Stimulated activated CD8-positive, alpha-beta memory T cell treated with anti-CD3 and anti-CD28 coated beads, Interleukin-15, amount 100 ng/mL, for 4 hours (primary cell): ENCODE measurements at regions not wholly inside any gene's neighbourhood (a gene's known extent, or its start where the extent isn't known, plus 50 kb on each side); places are given as distances from the start of the nearest gene placed in this dataset.
"Not testable (repeated sequence)": the region's sequence is repeated elsewhere in the genome, so short reads cannot be mapped to it uniquely, and the experiment has no call there.

ENCODE experiments used
- DNase-seq, 2 donors: peaks; one replicate each; pipeline ENCODE4 v3.0.0-alpha.2; 2020; ENCODE audit warnings: low read depth in 2 of 2

DNA sequence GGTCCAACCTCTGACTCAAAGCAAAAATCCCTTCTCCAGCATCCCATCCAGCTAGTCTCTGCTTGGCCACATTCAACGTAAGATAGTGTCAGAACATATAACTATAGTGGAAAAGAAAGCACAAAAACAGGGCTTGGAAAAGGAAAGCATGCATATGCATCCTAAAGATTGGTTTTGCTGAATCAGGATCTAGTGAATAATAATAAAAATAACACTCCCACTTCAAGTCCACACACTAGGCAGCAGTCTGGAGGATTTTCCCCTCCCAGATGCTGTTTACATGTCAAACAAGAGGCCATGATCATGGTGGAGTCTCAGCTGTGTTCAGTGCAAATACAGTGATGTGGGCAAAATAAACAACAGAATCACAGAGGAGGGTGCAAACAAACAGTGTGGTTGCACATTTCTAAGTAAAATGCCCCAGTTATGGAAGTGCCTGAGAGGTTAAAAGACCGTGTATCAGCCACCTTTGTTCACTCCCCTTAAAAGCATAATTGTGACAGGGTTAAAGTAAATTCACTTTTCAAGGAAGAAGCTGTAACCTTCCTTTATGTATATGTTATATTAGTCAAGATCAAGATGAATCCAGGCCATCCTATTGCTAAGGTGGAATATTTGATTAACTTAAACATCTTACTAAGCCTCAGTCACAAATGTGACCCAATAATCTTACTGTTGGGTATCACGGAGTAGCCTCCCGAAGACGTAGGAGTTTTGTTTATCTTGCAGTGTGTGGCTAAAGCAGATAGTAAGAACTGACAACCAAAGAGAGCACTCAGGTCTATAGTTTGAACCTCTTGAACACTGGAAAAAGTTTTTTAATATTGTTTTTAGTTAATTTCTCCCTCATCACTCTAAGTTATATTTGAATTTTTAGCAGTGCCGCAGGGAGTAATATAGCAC lies 424.5 kb downstream of the SOX2 start:
- DNase-seq = no peak

- no peak for DNase-seq
Measured at GRCh38 chr3:182138393-182138792, 426.7 kb downstream of the SOX2 start.

DNA sequence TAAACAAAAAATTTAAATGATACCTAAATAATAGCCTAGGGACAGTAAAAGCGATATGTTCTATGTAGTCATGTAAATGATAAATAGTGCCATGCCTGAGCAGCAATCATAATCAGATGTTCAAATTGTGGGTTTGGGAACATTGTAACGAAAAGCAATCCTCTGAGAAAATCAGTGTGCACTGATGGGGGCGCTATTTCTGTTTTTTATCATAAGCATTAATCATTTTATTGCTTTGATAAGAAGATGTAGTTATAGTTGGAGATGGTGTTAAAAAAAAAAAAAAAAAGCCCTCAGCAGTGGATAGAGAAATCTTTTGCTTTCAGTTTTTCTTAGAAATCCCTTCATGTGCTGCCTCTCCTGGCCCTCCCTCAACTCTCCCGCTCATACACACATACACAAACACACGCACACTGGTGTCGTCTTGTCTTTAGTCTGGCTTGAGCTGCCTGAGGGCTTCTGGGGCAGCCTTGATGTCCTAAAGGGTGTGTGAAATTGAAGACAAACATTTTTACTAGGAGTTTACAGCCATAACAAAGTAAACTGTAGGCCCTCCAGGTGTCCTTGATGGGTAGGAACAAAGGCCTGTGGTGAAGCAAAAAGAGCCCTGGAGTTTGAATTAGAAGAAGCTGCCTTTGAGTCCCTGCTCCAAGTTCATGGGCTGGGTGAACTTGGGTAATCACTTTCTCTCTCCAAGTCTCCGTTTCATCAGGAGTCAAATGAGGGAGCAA lies 428.1 kb downstream of the SOX2 start:
- DNase-seq = no peak

DNA sequence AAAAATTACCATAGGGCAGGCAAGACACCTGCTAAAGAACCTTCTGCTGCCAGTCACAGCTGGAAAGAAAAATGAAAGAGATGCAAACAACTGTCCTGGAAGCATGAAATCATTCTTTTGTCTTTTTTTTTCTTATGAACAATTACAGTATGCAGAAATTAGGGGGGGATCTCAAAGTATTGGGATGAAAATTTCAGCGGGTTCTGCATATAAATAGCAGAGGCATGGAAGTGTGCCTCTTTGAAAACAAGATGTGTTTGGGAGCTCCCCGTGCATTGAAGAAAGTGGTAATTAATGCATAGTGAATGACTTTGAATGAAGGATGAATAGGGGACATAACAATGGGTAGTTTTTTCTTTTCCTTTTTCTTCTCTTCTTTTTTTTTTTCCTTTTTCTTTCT lies 431.2 kb downstream of the SOX2 start:
- no peak for DNase-seq

DNA sequence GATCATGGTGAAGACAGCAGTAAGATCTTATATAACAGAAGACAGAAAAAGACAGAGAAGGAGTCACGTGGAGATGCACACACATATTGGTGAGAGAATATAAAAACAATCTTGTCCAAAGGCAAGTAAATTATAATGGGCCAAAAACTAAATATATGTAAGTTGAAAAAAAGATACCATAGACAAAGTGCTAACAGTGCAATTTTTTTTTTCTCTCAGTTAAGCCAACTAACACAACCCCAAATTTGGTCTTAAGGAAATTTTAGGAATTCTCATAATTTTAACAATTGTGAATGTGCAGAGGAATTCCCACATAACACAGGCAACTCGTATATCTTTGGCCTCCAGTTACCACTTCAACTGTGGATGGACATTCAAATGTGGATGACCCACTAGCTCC lies 432.2 kb downstream of the SOX2 start:
- no peak for DNase-seq

DNA sequence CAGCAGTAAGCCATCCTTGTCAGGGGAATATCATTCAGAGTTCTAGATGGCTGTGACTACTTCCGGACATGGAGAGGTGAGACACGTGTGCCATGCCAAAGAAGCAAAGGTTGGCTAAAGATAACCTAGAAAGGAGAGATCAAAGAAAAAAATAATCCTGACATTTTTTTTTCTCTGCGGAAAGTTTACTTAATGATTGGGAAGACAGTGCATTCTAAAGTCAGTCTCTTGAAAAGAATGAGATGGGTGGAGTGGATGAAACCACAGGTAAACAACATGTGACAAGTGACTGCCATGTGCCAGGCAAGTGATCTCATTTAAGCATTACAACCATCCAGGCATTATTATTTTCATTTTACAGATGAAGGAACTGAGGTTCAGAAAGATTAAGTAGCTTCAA lies 436.6 kb downstream of the SOX2 start:
- DNase-seq = no peak

DNA sequence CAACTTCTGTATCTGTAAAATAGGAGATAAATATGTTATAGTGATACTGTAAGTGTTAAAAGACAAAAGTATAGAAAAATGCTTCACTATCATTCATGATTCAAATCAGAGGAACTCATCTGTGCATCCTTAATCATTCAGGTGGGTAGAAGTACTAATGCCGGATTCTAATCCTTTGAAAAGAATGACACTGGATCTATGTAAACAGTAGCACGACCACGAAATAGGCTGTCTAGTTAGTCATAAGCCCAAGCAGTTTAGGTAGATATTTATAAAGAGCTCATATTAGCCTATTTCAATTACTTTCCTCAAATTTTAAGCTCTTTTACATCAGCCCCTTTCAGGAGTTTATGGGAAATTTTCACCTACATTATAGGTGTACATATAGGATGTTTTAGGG lies 437.9 kb downstream of the SOX2 start:
- no peak for DNase-seq

GRCh38 chr3:182156326-182156725 lies 444.6 kb downstream of the SOX2 start:
- DNase-seq = not testable (repeated sequence)

DNA sequence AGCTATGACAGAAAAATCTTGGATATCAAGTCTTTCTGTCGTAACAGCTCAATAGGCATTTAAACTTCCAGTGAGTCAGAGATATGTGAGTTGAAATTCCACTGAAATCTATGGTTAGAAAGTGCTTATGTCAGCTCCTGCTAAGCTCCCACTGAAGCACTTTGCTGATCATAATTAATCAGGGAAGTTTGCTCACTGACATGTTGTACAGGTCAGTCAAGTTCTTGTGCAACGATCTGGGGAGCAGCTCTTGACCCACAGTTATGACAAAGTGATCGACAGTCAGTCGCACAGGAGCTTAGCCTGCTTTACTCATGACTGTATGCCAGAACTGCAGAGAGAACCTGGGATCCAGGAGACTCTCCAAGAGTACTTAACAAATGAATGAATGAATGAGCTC lies 453.5 kb downstream of the SOX2 start:
- no peak for DNase-seq

- no peak for DNase-seq
Measured at GRCh38 chr3:182172534-182172933, 460.8 kb downstream of the SOX2 start.

DNA sequence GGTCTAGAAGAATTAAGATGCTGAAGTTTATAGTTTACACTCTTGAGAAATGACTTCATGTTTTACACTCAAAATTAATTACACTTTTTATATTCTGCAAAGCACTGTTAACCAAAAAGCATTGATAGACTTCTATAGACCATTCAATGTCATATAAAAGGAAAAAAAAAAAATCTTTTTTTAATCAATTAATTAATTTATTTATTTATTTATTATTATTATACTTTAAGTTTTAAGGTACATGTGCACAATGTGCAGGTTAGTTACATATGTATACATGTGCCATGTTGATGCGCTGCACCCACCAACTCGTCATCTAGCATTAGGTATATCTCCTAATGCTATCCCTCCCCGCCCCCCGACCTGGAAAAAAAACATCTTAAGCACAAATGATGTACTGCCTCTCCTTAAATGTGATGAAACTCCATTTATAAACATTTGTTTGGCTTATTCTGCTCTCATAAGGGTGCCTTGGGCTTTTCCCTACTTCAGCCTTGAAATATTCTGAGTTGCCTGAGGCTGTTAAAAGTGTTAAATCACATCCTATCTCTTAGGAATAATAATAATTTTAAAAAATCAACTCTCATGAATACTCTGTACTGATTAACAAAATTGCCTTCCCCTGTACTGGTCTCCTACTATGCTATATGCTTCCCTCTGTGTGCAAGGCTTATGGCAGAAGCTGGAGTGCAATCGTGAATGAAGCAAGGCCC lies 466.9 kb downstream of the SOX2 start:
- no peak for DNase-seq

GRCh38 chr3:182179631-182180030 lies 467.9 kb downstream of the SOX2 start:
- DNase-seq = no peak

DNA sequence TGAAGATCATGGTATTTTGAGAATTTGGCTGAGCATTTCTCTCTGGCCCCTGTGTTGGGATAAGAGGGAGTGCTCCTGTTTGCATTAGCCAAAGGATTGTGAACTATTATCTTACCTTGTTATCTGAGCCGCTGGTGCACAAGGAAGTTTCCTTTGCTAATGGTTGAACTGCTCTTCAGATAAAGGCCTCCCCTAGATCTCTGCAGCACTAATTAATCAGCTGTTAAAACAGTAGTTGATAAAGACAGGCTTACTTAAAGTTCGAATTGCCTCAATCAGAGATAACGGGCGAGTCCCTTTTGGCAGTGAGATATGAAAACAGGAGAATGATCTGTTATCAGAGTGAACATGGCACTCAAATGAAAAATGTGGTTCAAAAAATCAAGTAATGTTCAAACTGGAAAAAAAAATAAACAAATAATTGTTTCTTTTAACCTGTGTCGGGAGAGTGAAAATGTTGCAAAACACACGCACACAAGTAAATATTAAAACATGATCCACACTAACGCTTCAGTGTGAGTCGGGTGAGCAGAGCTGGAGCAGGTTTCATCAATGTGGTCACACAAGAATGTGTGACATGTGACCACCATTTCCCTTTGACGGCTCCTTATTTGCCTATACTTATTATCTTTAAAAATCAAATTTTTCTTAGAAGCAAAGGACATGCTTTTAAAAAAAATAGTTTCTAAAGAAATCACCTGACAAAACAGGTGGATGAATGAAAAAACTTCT lies 469.1 kb downstream of the SOX2 start:
- no peak for DNase-seq

GRCh38 chr3:182182531-182182968 lies 470.8 kb downstream of the SOX2 start:
- DNase-seq = no peak

- no peak for DNase-seq
Measured at GRCh38 chr3:182183716-182184430, 472.1 kb downstream of the SOX2 start.

- DNase-seq = no peak
Measured at GRCh38 chr3:182185313-182185712, 473.6 kb downstream of the SOX2 start.

DNA sequence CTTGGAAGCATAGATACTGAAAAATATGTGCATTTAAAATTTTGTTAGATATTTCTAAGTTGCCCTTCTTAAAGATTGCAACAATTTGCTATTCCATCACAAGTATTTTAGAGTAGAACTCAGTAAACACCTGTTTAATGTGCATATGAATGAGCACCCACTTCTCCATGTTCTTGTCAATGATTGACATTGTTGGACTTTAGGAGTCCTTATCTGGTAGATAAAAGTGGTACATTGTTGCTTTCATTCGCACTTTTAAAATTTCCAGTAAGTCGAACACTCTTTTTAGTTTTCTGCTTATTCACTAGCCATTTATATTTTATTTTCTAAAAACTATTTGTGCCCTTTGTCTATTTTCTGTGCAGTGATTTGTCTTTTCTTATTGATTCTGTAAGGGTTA lies 478.3 kb downstream of the SOX2 start:
- DNase-seq = no peak

- no peak for DNase-seq
Measured at GRCh38 chr3:182198345-182198744, 486.6 kb downstream of the SOX2 start.

- no peak for DNase-seq
Measured at GRCh38 chr3:182201456-182202168, 489.9 kb downstream of the SOX2 start.

GRCh38 chr3:182212479-182213076 lies 500.9 kb downstream of the SOX2 start:
- DNase-seq = no peak
